ENCODE measurements at regions not wholly inside any gene's neighbourhood (a gene's known extent, or its start where the extent isn't known, plus 50 kb on each side); places are given as distances from the start of the nearest gene placed in this dataset.
A peak's percentile ranks its signal among the peaks of the same experiment; 100 is the strongest.

- ChIA-PET POLR2A (no interaction called here), CTCF (no interaction called here)
- intact Hi-C loops (cut with micrococcal nuclease), result no loop called here
- Mint-ChIP-seq H3K4me3 (no peak overlapping the region), H3K9me3 (no peaks in the 10 kb centered on the region), H3K4me1 (ENCODE audit: low read depth) (peaks cover 13% of the 10 kb centered on the region), H3K27ac (no peak overlapping the region), H3K36me3 (ENCODE audit: low read depth) (no peaks in the 10 kb centered on the region), H3K27me3 (peaks cover 32% of the 10 kb centered on the region)
- TF ChIP-seq CTCF (IDR thresholded peaks at IDR 0.05), result no peak
- no peak for DNase-seq
- no peak for ATAC-seq
Measured at GRCh38 chr9:115208501-115208900, 90.5 kb upstream of the TNC start.

DNA sequence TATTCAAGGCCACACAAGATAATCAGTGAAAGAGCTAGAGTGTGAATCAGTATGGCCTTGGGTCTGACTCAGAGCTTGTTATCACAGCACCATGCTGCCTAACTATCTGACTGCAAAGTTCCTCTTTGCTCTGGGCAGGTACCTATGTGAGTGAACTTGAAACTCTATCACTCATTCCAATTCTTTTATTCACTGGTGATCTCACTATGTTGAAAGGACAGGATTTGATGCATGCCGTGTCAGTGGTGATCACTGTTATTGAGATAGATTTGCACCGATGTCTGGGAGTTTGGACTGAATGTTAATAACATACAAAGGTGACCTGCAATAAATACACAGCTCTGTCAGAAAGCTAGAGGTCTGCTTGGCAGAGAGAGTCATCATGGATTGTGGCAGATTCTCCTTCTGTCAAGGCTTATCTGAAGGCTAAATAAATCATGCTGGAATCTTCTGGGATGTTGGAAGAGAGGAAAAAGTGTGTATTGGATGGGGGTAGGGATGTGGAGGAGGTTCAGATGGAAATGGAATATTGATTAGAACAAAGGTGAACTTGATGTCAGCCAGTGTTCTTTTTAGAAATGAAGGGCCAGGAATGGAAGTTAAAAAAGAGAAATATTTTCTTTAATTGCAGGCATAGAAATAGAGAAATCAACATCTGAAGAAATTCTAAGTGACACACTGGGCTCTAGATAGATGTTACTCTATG is 91.8 kb upstream of the TNC start:
- H3K9me3 Mint-ChIP-seq, result no peaks in the 10 kb centered on the region
- H3K27ac Mint-ChIP-seq, result no peak overlapping the region
- no peak overlapping the region for H3K4me3 Mint-ChIP-seq
- ChIA-PET CTCF (no interaction called here), POLR2A (no interaction called here)
- peaks cover 29% of the 10 kb centered on the region for H3K27me3 Mint-ChIP-seq
- no peak for TF ChIP-seq CTCF (IDR thresholded peaks at IDR 0.05)
- H3K36me3 Mint-ChIP-seq (ENCODE audit: low read depth), result no peaks in the 10 kb centered on the region
- ATAC-seq (peak; percentile 78), DNase-seq (peak; percentile 15)
- peaks cover 13% of the 10 kb centered on the region for H3K4me1 Mint-ChIP-seq (ENCODE audit: low read depth)
- intact Hi-C loops (cut with micrococcal nuclease), result no loop called here

- H3K4me1 Mint-ChIP-seq (ENCODE audit: low read depth), result peaks cover 7% of the 10 kb centered on the region
- H3K27me3 Mint-ChIP-seq, result peaks cover 33% of the 10 kb centered on the region
- ATAC-seq (no peak), DNase-seq (no peak)
- ChIA-PET CTCF (interaction anchor here (1.3 kb wide), 1 partner anchor 9 kb away, joined by 3 read pairs; no protein-coding TSS in a partner anchor), POLR2A (no interaction called here)
- H3K36me3 Mint-ChIP-seq (ENCODE audit: low read depth), result no peaks in the 10 kb centered on the region
- H3K9me3 Mint-ChIP-seq, result no peaks in the 10 kb centered on the region
- H3K27ac Mint-ChIP-seq, result no peak overlapping the region
- TF ChIP-seq CTCF (IDR thresholded peaks at IDR 0.05), result no peak
- intact Hi-C loops (cut with micrococcal nuclease), result no loop called here
- no peak overlapping the region for H3K4me3 Mint-ChIP-seq
Measured at GRCh38 chr9:115210699-115211098, 92.7 kb upstream of the TNC start.

GRCh38 chr9:115211413-115212124 is 93.6 kb upstream of the TNC start:
- H3K4me3 Mint-ChIP-seq, result no peak overlapping the region
- TF ChIP-seq CTCF (IDR thresholded peaks at IDR 0.05), result no peak
- POLR2A ChIA-PET, result no interaction called here
- DNase-seq (no peak), ATAC-seq (no peak)
- H3K36me3 Mint-ChIP-seq (ENCODE audit: low read depth), result no peaks in the 10 kb centered on the region
- H3K9me3 Mint-ChIP-seq, result no peaks in the 10 kb centered on the region
- H3K27ac Mint-ChIP-seq, result no peak overlapping the region
- intact Hi-C loops (cut with micrococcal nuclease), result no loop called here
- CTCF ChIA-PET, result interaction anchor here (1.3 kb wide), 1 partner anchor 10 kb away, joined by 3 read pairs; no protein-coding TSS in a partner anchor
- peaks cover 7% of the 10 kb centered on the region for H3K4me1 Mint-ChIP-seq (ENCODE audit: low read depth)
- H3K27me3 Mint-ChIP-seq, result peaks cover 33% of the 10 kb centered on the region

DNA sequence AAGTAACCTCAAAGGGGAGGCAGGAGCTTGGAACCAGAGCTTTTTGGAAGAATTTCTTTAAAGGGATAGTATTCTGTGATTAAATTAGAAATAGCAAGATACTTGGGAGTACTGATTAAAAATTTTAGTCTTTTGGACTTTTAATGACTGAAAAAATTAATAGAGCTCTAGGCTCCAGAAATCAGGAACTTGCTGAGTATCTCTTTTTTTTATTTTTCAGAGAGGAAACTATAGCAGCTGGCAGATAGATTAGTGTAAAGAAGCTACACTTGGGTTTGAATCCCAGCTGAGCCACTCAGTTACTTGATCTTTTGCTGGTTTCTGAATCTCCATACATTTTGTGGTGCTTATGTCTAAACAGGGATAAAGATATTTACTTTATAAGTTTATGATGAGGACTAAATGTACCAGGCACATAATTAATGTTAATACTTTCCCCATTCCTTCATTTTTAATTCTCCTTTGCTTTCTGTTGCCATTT is 94.2 kb upstream of the TNC start:
- DNase-seq, result no peak
- Mint-ChIP-seq H3K36me3 (ENCODE audit: low read depth) (no peaks in the 10 kb centered on the region), H3K27me3 (peaks cover 33% of the 10 kb centered on the region), H3K9me3 (no peaks in the 10 kb centered on the region), H3K4me3 (no peak overlapping the region), H3K27ac (no peak overlapping the region), H3K4me1 (ENCODE audit: low read depth) (peaks cover 4% of the 10 kb centered on the region)
- intact Hi-C loops (cut with micrococcal nuclease), result no loop called here
- ChIA-PET CTCF (no interaction called here), POLR2A (no interaction called here)
- TF ChIP-seq CTCF (IDR thresholded peaks at IDR 0.05), result no peak
- no peak for ATAC-seq

Measured in activated CD8-positive, alpha-beta T cell treated with anti-CD3 and anti-CD28 coated beads for 36 hours (primary cell).